H1 (cell line): ENCODE measurements at regions not wholly inside any gene's neighbourhood (a gene's known extent, or its start where the extent isn't known, plus 50 kb on each side); places are given as distances from the start of the nearest gene placed in this dataset.

Experiments used
- JUN ChIP-seq: IDR thresholded peaks from 2 replicates; pipeline ENCODE4 v1.6.1; 2011; ENCODE audit warnings: low read depth, mild to moderate bottlenecking, improper control_type of control experiment, low read length
- POU5F1 ChIP-seq: IDR thresholded peaks from 2 replicates; pipeline ENCODE4 v1.6.1; 2011; ENCODE audit warnings: low read depth, mild to moderate bottlenecking, low read length, moderate library complexity
- TF ChIP-seq, protein P1 (sequence below), 3 experiments: IDR thresholded peaks; 1 replicate in 2 of 3; 2 replicates in 1 of 3; pipeline versions ENCODE4 v1.5.1 to v1.6.1; 2011; ENCODE audit warnings: low read length in 3 of 3, mild to moderate bottlenecking in 3 of 3, inconsistent platforms in 2 of 3, low read depth in 1 of 3, moderate library complexity in 1 of 3; ENCODE audit not compliant: insufficient read depth in 1 of 3; ENCODE audit errors: control extremely low read depth in 1 of 3

DNA sequence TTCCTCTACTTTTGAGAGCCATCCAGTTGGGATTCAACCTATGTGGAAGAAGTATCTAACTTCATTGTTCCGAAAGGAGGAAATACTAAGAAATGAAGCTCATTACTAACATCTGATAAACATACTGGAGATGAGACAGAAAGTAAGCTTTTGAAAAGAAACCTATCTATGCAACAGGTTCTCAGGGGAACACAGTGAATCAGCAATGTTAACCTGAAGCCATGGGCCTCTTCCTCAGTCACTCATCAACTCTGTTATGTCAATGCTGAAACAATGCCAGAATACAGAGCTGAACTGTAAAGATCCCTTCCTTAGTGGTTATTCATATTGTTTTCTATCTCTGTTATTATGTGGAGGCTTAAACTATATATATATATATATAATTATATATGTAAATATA, 55.5 kb upstream of the ESRRG start:
- TF ChIP-seq, protein P1, sequence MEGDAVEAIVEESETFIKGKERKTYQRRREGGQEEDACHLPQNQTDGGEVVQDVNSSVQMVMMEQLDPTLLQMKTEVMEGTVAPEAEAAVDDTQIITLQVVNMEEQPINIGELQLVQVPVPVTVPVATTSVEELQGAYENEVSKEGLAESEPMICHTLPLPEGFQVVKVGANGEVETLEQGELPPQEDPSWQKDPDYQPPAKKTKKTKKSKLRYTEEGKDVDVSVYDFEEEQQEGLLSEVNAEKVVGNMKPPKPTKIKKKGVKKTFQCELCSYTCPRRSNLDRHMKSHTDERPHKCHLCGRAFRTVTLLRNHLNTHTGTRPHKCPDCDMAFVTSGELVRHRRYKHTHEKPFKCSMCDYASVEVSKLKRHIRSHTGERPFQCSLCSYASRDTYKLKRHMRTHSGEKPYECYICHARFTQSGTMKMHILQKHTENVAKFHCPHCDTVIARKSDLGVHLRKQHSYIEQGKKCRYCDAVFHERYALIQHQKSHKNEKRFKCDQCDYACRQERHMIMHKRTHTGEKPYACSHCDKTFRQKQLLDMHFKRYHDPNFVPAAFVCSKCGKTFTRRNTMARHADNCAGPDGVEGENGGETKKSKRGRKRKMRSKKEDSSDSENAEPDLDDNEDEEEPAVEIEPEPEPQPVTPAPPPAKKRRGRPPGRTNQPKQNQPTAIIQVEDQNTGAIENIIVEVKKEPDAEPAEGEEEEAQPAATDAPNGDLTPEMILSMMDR (IDR thresholded peaks at IDR 0.05; ENCODE audit: control extremely low read depth in 1 of 3, insufficient read depth in 1 of 3, low read depth in 1 of 3, low read length in 3 of 3) = no peak
- no peak for TF ChIP-seq POU5F1
- TF ChIP-seq JUN = no peak
